ENCODE measurements at regions not wholly inside any gene's neighbourhood (a gene's known extent, or its start where the extent isn't known, plus 50 kb on each side); places are given as distances from the start of the nearest gene placed in this dataset.
A peak's percentile ranks its signal among the peaks of the same experiment; 100 is the strongest.

- Histone ChIP-seq H3K27ac (ENCODE audit: low read depth in 2 of 2, low read length in 1 of 2) (no peak overlapping the region), H3F3A (replicated peaks; ENCODE audit: insufficient read depth) (no peaks in the 10 kb centered on the region), H2AFZ (ENCODE audit: low read depth) (no peak overlapping the region), H3K4me3 (ENCODE audit: low read depth in 2 of 2, low read length in 1 of 2) (no peak overlapping the region), H3K9me3 (no peaks in the 10 kb centered on the region), H3K36me3 (replicated peaks in 1 of 2; ENCODE audit: control insufficient read depth in 1 of 2, insufficient read depth in 2 of 2, low read length in 1 of 2) (no peaks in the 10 kb centered on the region), H3K9ac (no peak overlapping the region), H3K4me2 (no peak overlapping the region), H3K4me1 (ENCODE audit: control insufficient read depth in 1 of 2, insufficient read depth in 2 of 2, low read depth in 1 of 2, low read length in 1 of 2) (no peaks in the 10 kb centered on the region), H4K20me1 (ENCODE audit: insufficient read depth) (no peaks in the 10 kb centered on the region), H3K27me3 (ENCODE audit: insufficient read depth) (no peaks in the 10 kb centered on the region), H3K9me2 (no peaks in the 10 kb centered on the region), H3K79me2 (ENCODE audit: insufficient read depth) (no peaks in the 10 kb centered on the region)
- DNase-seq: no peak
- 92% methylated on average over 1 of the region's 1 CpG for WGBS (ENCODE audit: low lambda C conversion rate)
- ChIA-PET CTCF (interaction anchor here (1.1 kb wide), 1 partner anchor 411 kb away, joined by 4 read pairs; no protein-coding TSS in a partner anchor), POLR2A (no interaction called here)
- TF ChIP-seq FOXM1 (IDR thresholded peaks at IDR 0.05; ENCODE audit: low read depth) (no peak), JUND (IDR thresholded peaks at IDR 0.05) (no peak), TEAD4 (IDR thresholded peaks at IDR 0.05; ENCODE audit: borderline replicate concordance, insufficient read depth) (no peak), POLR2AphosphoS5 (IDR thresholded peaks at IDR 0.05; ENCODE audit: low read depth, low read length) (no peak), GATA2 (CRISPR knock-in tag; IDR thresholded peaks at IDR 0.05) (no peak), YY1 (IDR thresholded peaks at IDR 0.05; ENCODE audit: low read depth) (no peak)
- TF ChIP-seq, protein P1, sequence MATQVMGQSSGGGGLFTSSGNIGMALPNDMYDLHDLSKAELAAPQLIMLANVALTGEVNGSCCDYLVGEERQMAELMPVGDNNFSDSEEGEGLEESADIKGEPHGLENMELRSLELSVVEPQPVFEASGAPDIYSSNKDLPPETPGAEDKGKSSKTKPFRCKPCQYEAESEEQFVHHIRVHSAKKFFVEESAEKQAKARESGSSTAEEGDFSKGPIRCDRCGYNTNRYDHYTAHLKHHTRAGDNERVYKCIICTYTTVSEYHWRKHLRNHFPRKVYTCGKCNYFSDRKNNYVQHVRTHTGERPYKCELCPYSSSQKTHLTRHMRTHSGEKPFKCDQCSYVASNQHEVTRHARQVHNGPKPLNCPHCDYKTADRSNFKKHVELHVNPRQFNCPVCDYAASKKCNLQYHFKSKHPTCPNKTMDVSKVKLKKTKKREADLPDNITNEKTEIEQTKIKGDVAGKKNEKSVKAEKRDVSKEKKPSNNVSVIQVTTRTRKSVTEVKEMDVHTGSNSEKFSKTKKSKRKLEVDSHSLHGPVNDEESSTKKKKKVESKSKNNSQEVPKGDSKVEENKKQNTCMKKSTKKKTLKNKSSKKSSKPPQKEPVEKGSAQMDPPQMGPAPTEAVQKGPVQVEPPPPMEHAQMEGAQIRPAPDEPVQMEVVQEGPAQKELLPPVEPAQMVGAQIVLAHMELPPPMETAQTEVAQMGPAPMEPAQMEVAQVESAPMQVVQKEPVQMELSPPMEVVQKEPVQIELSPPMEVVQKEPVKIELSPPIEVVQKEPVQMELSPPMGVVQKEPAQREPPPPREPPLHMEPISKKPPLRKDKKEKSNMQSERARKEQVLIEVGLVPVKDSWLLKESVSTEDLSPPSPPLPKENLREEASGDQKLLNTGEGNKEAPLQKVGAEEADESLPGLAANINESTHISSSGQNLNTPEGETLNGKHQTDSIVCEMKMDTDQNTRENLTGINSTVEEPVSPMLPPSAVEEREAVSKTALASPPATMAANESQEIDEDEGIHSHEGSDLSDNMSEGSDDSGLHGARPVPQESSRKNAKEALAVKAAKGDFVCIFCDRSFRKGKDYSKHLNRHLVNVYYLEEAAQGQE (IDR thresholded peaks at IDR 0.05; ENCODE audit: low read depth, low read length): no peak
Measured at GRCh38 chr5:96189987-96190386, 228.3 kb upstream of the ELL2 start.

DNA sequence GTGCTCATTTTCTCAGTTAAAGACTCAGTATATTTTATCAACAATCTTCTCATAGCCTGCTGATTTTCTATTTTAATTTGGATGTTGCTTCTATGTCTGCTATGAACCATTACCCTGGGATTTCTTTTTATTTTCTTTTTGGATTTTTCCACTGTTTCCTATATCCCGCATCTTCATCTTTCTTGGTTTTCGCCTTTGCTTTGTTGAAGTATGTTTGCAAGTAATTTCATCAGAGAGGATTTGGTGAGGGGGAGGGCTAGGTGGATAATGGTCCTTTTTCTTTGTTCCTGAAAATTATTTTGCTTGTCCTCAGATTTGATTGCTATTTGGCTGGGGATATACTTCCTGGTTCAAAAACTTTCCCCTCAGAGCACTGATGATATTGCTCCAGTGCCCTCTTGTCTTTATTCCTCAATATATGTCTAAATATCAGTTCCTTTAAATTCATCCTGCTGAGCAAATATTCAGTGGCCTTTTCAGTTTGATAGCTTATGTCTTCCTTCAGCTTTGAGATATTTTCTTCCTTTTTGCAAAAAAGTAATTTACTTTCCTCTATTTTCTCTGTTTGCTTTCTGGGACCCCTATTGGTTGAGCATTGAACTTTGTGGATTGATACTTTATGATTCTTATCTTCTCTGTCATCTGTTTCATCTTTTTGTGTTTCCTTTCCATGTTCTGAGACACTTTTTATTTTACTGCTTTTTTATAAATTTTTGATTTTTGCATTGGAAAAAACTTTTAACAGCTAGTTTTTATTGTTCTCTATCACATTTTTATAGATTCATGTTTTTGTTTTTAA lies 227.6 kb upstream of the ELL2 start:
- no peak overlapping the region for H3K4me3 ChIP-seq (ENCODE audit: low read depth in 2 of 2, low read length in 1 of 2)
- no peaks in the 10 kb centered on the region for H3K9me3 ChIP-seq
- H3K9ac ChIP-seq: no peak overlapping the region
- TF ChIP-seq EP300 (IDR thresholded peaks at IDR 0.05; ENCODE audit: borderline replicate concordance in 1 of 2, low read depth in 1 of 2, low read length in 1 of 2) (no peak), ZBTB33 (IDR thresholded peaks at IDR 0.05; ENCODE audit: borderline replicate concordance, low read depth) (no peak), CTCF (IDR thresholded peaks at IDR 0.05) (no peak), SMC3 (IDR thresholded peaks at IDR 0.05; ENCODE audit: low read depth, low read length) (no peak), NRF1 (IDR thresholded peaks at IDR 0.05; ENCODE audit: low read depth, low read length) (no peak), FOXJ3 (CRISPR knock-in tag; IDR thresholded peaks at IDR 0.05) (no peak), FOXM1 (IDR thresholded peaks at IDR 0.05; ENCODE audit: low read depth) (no peak), RFX5 (IDR thresholded peaks at IDR 0.05; ENCODE audit: low read length) (no peak), YY1 (IDR thresholded peaks at IDR 0.05; ENCODE audit: low read depth) (no peak), NFIC (IDR thresholded peaks at IDR 0.05; ENCODE audit: borderline replicate concordance) (no peak)
- TF ChIP-seq, protein P2, sequence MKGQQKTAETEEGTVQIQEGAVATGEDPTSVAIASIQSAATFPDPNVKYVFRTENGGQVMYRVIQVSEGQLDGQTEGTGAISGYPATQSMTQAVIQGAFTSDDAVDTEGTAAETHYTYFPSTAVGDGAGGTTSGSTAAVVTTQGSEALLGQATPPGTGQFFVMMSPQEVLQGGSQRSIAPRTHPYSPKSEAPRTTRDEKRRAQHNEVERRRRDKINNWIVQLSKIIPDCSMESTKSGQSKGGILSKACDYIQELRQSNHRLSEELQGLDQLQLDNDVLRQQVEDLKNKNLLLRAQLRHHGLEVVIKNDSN (IDR thresholded peaks at IDR 0.05; ENCODE audit: borderline replicate concordance, low read depth): no peak
- WGBS (ENCODE audit: low lambda C conversion rate): 94% methylated on average over 2 of the region's 2 CpGs
- no peaks in the 10 kb centered on the region for H3K36me3 ChIP-seq (replicated peaks in 1 of 2; ENCODE audit: control insufficient read depth in 1 of 2, insufficient read depth in 2 of 2, low read length in 1 of 2)
- no peak overlapping the region for H3K4me2 ChIP-seq
- no peaks in the 10 kb centered on the region for H4K20me1 ChIP-seq (ENCODE audit: insufficient read depth)
- no peak for DNase-seq
- 0 out of 2 replicates have a peak overlapping the region, but pooled peaks have one; percentile 26 for H2AFZ ChIP-seq (ENCODE audit: low read depth)
- POLR2A ChIA-PET: no interaction called here
- CTCF ChIA-PET: interaction anchor here (1.1 kb wide), 1 partner anchor 412 kb away, joined by 4 read pairs; no protein-coding TSS in a partner anchor
- H3K27ac ChIP-seq (ENCODE audit: low read depth in 2 of 2, low read length in 1 of 2): no peak overlapping the region
- no peaks in the 10 kb centered on the region for H3K4me1 ChIP-seq (ENCODE audit: control insufficient read depth in 1 of 2, insufficient read depth in 2 of 2, low read depth in 1 of 2, low read length in 1 of 2)
- no peaks in the 10 kb centered on the region for H3K9me2 ChIP-seq
- H3K27me3 ChIP-seq (ENCODE audit: insufficient read depth): no peaks in the 10 kb centered on the region
- no peaks in the 10 kb centered on the region for H3K79me2 ChIP-seq (ENCODE audit: insufficient read depth)
- H3F3A ChIP-seq (replicated peaks; ENCODE audit: insufficient read depth): no peaks in the 10 kb centered on the region

Measured in SK-N-SH (cell line).